Loucy (cell line): ENCODE measurements at regions not wholly inside any gene's neighbourhood (a gene's known extent, or its start where the extent isn't known, plus 50 kb on each side); places are given as distances from the start of the nearest gene placed in this dataset.

Experiments used
- H2AFZ ChIP-seq: fragments of 200-600 bp; sonication (generic); 2 replicates; pipeline ENCODE4 v1.6.0; 2016; ENCODE audit warnings: antibody characterized with exemption, mild to moderate bottlenecking, low read length, moderate library complexity
- H3F3A ChIP-seq: fragments of 200-600 bp; 2 replicates; pipeline ENCODE4 v1.6.0; 2016; ENCODE audit warnings: antibody characterized with exemption, low read depth, mild to moderate bottlenecking
- H3K27me3 ChIP-seq: fragments of 200-600 bp; sonication (generic); 2 replicates; pipeline ENCODE4 v1.6.1; 2014; ENCODE audit warnings: low read length, mild to moderate bottlenecking; ENCODE audit not compliant: insufficient read depth, poor library complexity, severe bottlenecking
- H3K36me3 ChIP-seq: fragments of 200-600 bp; sonication (generic); 2 replicates; pipeline ENCODE4 v1.6.1; 2016; ENCODE audit warnings: low read length; ENCODE audit not compliant: insufficient read depth
- H3K4me1 ChIP-seq: fragments of 200-600 bp; sonication (generic); 2 replicates; pipeline ENCODE4 v1.5.1; 2014; ENCODE audit warnings: low read length, mild to moderate bottlenecking; ENCODE audit not compliant: insufficient read depth, poor library complexity, severe bottlenecking
- H3K4me2 ChIP-seq: fragments of 200-600 bp; sonication (generic); 2 replicates; pipeline ENCODE4 v1.6.0; 2014; ENCODE audit warnings: antibody characterized with exemption, low read length, low read depth, mild to moderate bottlenecking; ENCODE audit not compliant: poor library complexity, severe bottlenecking
- H3K4me3 ChIP-seq: fragments of 200-600 bp; sonication (generic); 2 replicates; pipeline ENCODE4 v1.5.1; 2014; ENCODE audit warnings: low read length, mild to moderate bottlenecking, mixed read lengths; ENCODE audit not compliant: poor library complexity, severe bottlenecking
- H3K79me2 ChIP-seq: fragments of 200-600 bp; sonication (generic); 2 replicates; pipeline ENCODE4 v1.6.1; 2014; ENCODE audit warnings: low read length; ENCODE audit not compliant: insufficient read depth
- H3K9ac ChIP-seq: fragments of 200-600 bp; sonication (generic); 2 replicates; pipeline ENCODE4 v1.6.0; 2014; ENCODE audit warnings: mild to moderate bottlenecking, low read depth, low read length, moderate library complexity; ENCODE audit not compliant: poor library complexity, severe bottlenecking
- H3K9me2 ChIP-seq: fragments of 200-600 bp; sonication (generic); replicated peaks from 2 replicates; pipeline ENCODE4 v1.6.1; 2016; ENCODE audit warnings: low read depth, low read length, mixed read lengths
- H3K9me3 ChIP-seq: fragments of 200-600 bp; sonication (generic); 2 replicates; pipeline ENCODE4 v1.6.1; 2014; ENCODE audit warnings: mild to moderate bottlenecking, antibody characterized with exemption, low read length, low read depth; ENCODE audit not compliant: insufficient read depth
- H4K20me1 ChIP-seq: fragments of 200-600 bp; sonication (generic); 2 replicates; pipeline ENCODE4 v1.6.0; 2014; ENCODE audit warnings: antibody characterized with exemption, low read length, mild to moderate bottlenecking; ENCODE audit not compliant: insufficient read depth, poor library complexity, severe bottlenecking
- CTCF ChIP-seq: fragments of 200-600 bp; sonication (generic); conservative IDR thresholded peaks from 2 replicates; pipeline ENCODE4 v1.5.1; 2014; ENCODE audit warnings: mild to moderate bottlenecking, antibody characterized with exemption, low read length
- EZH2phosphoT487 ChIP-seq: fragments of 200-600 bp; IDR thresholded peaks from 2 replicates; pipeline ENCODE4 v1.6.1; 2018; ENCODE audit warnings: antibody characterized with exemption, mild to moderate bottlenecking, moderate library complexity, borderline replicate concordance

GRCh38 chr10:10946801-10947200, 70.9 kb upstream of the CELF2 start:
- Histone ChIP-seq H3K79me2 (no peaks in the 10 kb centered on the region), H2AFZ (no peak overlapping the region), H3K27me3 (no peaks in the 10 kb centered on the region), H3K4me1 (no peaks in the 10 kb centered on the region), H3K36me3 (no peaks in the 10 kb centered on the region), H3K9me2 (no peaks in the 10 kb centered on the region), H3F3A (no peaks in the 10 kb centered on the region), H3K4me2 (no peak overlapping the region), H4K20me1 (no peaks in the 10 kb centered on the region), H3K9ac (no peak overlapping the region), H3K4me3 (no peak overlapping the region), H3K9me3 (no peaks in the 10 kb centered on the region)
- no peak for TF ChIP-seq CTCF
- no peak for TF ChIP-seq EZH2phosphoT487

GRCh38 chr10:10951675-10952074, 66.0 kb upstream of the CELF2 start:
- no peak overlapping the region for H3K9ac ChIP-seq
- H2AFZ ChIP-seq, result no peak overlapping the region
- no peak overlapping the region for H3K4me2 ChIP-seq
- no peaks in the 10 kb centered on the region for H3K27me3 ChIP-seq
- no peaks in the 10 kb centered on the region for H3K36me3 ChIP-seq
- H3K9me2 ChIP-seq, result no peaks in the 10 kb centered on the region
- no peaks in the 10 kb centered on the region for H3K9me3 ChIP-seq
- no peaks in the 10 kb centered on the region for H3F3A ChIP-seq
- H3K4me3 ChIP-seq, result no peak overlapping the region
- H3K79me2 ChIP-seq, result no peaks in the 10 kb centered on the region
- H3K4me1 ChIP-seq, result no peaks in the 10 kb centered on the region
- TF ChIP-seq CTCF, result no peak
- no peaks in the 10 kb centered on the region for H4K20me1 ChIP-seq

GRCh38 chr10:10952800-10953199, 64.9 kb upstream of the CELF2 start:
- Histone ChIP-seq H3K9me3 (no peaks in the 10 kb centered on the region), H3K9ac (no peak overlapping the region), H4K20me1 (no peaks in the 10 kb centered on the region), H2AFZ (no peak overlapping the region), H3K79me2 (no peaks in the 10 kb centered on the region), H3K4me1 (no peaks in the 10 kb centered on the region), H3F3A (no peaks in the 10 kb centered on the region), H3K36me3 (no peaks in the 10 kb centered on the region), H3K4me2 (no peak overlapping the region), H3K27me3 (no peaks in the 10 kb centered on the region), H3K9me2 (no peaks in the 10 kb centered on the region), H3K4me3 (no peak overlapping the region)
- TF ChIP-seq EZH2phosphoT487 (no peak), CTCF (no peak)
